AG04450 (cell line): ENCODE measurements at regions not wholly inside any gene's neighbourhood (a gene's known extent, or its start where the extent isn't known, plus 50 kb on each side); places are given as distances from the start of the nearest gene placed in this dataset.

Source experiments
- CTCF ChIA-PET: fragments of 300-600, 350-600 bp; formaldehyde crosslinking; extraction: SDS; loops from one replicate; lab custom pipeline; 2022; ENCODE audit warnings: antibody characterized with exemption, inconsistent platforms; lab: Charles Lee
- POLR2A ChIA-PET: fragments of 350-600 bp; formaldehyde crosslinking; extraction: SDS; loops from one replicate; lab custom pipeline; 2021; ENCODE audit warnings: antibody characterized with exemption, inconsistent platforms; lab: Yijun Ruan, JAX
- DNase-seq: peaks from one replicate; pipeline ENCODE4 v3.0.0-alpha.2; 2011; ENCODE audit warnings: low read depth, low spot score
- H3K27ac ChIP-seq: one replicate; pipeline ENCODE4 v1.5.1; 2012; ENCODE audit warnings: low read depth, low read length, control low read depth
- H3K27me3 ChIP-seq: one replicate; pipeline ENCODE4 v1.6.0; 2012; ENCODE audit warnings: low read length; ENCODE audit not compliant: control insufficient read depth, insufficient read depth
- H3K4me3 ChIP-seq: 2 replicates; pipeline ENCODE4 v1.5.1; 2011; ENCODE audit warnings: mild to moderate bottlenecking, low read depth, low read length, control low read depth
- H3K9me3 ChIP-seq: 2 replicates; pipeline ENCODE4 v1.5.1; 2012; ENCODE audit warnings: low read length; ENCODE audit not compliant: control insufficient read depth, insufficient read depth
- TF ChIP-seq, protein P1 (sequence below): IDR thresholded peaks from 2 replicates; pipeline ENCODE4 v1.5.1; 2011; ENCODE audit warnings: low read depth, low read length, control low read depth, inconsistent platforms

DNA sequence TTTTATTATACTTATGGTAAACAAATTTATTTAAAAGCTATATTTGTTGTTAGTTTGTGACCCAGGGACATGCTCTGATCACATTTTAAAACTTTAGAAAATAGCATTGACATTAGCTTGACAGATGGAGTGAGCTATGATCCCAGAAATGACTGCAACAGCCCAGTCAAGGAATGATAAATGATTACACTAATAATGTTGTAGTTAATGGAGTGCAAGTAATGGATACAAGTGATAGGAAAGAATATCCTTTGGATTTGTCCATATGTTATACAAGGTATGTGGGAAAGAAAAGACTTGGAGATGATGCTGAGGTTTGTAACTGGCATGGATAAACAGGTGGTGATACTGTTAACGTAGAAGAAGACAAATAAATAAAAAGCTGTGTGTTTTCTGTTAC lies 1908.7 kb downstream of the MRPL39 start:
- Histone ChIP-seq H3K4me3 (no peak overlapping the region), H3K27me3 (no peaks in the 10 kb centered on the region), H3K9me3 (peaks cover 7% of the 10 kb centered on the region; the same call in 1 of the 2 replicates), H3K27ac (no peak overlapping the region)
- TF ChIP-seq, protein P1, sequence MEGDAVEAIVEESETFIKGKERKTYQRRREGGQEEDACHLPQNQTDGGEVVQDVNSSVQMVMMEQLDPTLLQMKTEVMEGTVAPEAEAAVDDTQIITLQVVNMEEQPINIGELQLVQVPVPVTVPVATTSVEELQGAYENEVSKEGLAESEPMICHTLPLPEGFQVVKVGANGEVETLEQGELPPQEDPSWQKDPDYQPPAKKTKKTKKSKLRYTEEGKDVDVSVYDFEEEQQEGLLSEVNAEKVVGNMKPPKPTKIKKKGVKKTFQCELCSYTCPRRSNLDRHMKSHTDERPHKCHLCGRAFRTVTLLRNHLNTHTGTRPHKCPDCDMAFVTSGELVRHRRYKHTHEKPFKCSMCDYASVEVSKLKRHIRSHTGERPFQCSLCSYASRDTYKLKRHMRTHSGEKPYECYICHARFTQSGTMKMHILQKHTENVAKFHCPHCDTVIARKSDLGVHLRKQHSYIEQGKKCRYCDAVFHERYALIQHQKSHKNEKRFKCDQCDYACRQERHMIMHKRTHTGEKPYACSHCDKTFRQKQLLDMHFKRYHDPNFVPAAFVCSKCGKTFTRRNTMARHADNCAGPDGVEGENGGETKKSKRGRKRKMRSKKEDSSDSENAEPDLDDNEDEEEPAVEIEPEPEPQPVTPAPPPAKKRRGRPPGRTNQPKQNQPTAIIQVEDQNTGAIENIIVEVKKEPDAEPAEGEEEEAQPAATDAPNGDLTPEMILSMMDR = no peak
- no peak for DNase-seq
- POLR2A ChIA-PET = no interaction called here
- CTCF ChIA-PET = no interaction called here

DNA sequence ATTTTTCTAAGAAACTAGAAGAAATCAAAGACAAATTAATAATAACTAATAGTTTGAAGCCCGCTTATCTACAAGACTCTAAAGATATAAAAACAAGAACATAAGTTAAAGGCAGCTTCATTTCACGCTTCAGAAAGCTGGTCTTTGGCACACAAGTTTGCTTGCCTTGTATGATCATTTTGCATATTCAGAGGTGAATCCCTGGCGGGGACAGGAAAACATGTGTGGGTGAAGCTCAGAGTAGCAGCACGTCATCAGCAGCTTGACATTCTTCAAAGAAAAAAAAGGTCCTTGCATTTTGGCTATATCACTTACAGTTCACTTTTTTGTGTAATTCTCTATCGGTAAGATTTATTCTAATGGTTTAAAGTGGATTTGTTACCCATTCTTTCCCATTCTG lies 1911.8 kb downstream of the MRPL39 start:
- Histone ChIP-seq H3K9me3 (peaks cover 6% of the 10 kb centered on the region; the same call in 1 of the 2 replicates), H3K27me3 (no peaks in the 10 kb centered on the region), H3K4me3 (no peak overlapping the region), H3K27ac (no peak overlapping the region)
- ChIA-PET CTCF (no interaction called here), POLR2A (no interaction called here)
- no peak for DNase-seq
- TF ChIP-seq, protein P1 = no peak

DNA sequence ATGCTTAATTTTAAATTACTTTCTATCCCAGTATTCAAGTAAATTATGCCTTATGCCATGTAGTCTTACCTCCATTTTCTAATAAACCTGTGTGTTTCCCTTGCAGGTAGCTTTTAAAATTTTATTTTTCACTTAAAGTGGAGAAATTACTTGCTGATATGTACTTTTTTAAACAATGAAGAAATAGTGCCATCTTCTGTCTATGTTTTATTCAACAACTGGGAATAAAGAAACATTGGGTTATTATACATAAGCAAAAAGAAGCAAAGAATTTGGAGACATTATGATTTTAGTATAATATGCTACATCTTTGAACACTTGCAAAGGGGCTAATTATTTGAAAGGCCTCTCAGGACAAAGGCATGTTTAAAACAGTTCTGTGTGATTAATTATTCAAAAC lies 1912.9 kb downstream of the MRPL39 start:
- ChIA-PET POLR2A (no interaction called here), CTCF (no interaction called here)
- no peaks in the 10 kb centered on the region for H3K27me3 ChIP-seq
- no peak overlapping the region for H3K27ac ChIP-seq
- no peak for DNase-seq
- no peak overlapping the region for H3K4me3 ChIP-seq
- no peaks in the 10 kb centered on the region for H3K9me3 ChIP-seq
- TF ChIP-seq, protein P1 = no peak

DNA sequence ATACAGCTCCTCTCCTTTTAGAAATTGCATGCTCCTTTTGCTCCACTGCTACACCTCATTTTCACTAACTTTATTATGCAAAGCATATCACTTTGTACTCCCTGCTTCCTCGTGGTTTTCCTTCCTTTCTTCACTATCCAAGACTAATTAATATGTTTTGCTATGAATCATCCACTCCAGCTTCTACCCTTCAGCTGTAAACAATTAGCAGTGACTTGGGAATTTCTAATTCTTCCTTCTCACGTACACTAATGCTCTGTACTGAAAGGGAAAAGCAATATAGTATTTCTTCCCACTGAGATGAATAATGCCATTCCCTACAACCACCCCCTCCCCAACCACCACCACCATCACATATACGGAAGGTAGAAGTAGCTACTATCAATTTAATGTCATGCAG lies 1917.0 kb downstream of the MRPL39 start:
- TF ChIP-seq, protein P1 = no peak
- H3K4me3 ChIP-seq = no peak overlapping the region

DNA sequence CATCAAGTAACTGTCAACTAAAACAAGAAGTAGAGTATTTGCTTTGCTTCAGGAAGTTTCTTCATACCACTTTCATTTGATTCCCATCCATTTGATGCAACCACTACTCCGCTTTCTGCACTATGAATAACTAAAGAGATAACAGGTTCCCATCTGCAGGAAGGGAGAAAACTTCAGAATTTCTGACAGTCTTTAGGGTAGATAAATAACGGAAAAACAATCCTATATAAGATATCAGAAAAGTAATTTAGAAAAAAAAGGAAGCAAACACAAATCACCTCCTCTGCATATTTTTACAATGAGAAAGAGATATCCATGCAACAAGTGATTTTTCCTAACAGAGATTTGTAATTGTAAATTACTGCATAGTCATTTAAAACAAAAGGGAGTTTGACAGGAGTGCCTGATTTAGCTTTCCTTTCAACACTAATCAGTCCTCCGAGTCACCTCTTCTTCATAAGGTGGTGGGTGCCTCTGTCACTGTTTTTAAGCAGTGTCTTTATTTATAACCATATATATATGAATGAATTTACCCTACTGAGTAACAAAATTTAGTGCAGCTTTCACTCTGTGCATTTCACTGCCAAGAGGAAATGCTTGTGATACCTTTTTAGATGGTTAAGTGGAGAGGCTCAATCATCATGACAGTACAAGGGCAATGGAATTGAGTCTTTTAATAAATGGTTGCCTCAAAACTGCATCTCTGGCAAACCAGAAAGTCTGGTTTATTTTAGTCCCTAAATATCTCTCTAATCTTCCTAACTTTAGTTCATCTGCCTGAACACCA lies 1920.4 kb downstream of the MRPL39 start:
- POLR2A ChIA-PET = no interaction called here
- no peaks in the 10 kb centered on the region for H3K27me3 ChIP-seq
- DNase-seq = no peak
- H3K9me3 ChIP-seq = peaks cover 3% of the 10 kb centered on the region; the same call in 1 of the 2 replicates
- H3K4me3 ChIP-seq = no peak overlapping the region
- CTCF ChIA-PET = no interaction called here
- TF ChIP-seq, protein P1 = no peak
- H3K27ac ChIP-seq = no peak overlapping the region

More for the DNA sequence above, 1917.0 kb downstream of the MRPL39 start:
- no peak overlapping the region for H3K27ac ChIP-seq
- peaks cover 3% of the 10 kb centered on the region; the same call in 1 of the 2 replicates for H3K9me3 ChIP-seq
- ChIA-PET CTCF (no interaction called here), POLR2A (no interaction called here)
- no peaks in the 10 kb centered on the region for H3K27me3 ChIP-seq
- DNase-seq = no peak
